ENCODE measurements at regions not wholly inside any gene's neighbourhood (a gene's known extent, or its start where the extent isn't known, plus 50 kb on each side); places are given as distances from the start of the nearest gene placed in this dataset.

- H3K36me3 ChIP-seq (ENCODE audit: control insufficient read depth in 2 of 2, insufficient read depth in 1 of 2, low read length in 2 of 2): no peaks in the 10 kb centered on the region
- POLR2A ChIA-PET: no interaction called here
- H3K9me3 ChIP-seq (ENCODE audit: control insufficient read depth, insufficient read depth, low read depth, low read length): no peaks in the 10 kb centered on the region
- CTCF ChIA-PET: no interaction called here
- no peak overlapping the region for H3K27ac ChIP-seq (ENCODE audit: extremely low read depth, low read depth, low read length)
- TF ChIP-seq HOXD13 (CRISPR knock-in tag; IDR thresholded peaks at IDR 0.05; ENCODE audit: borderline replicate concordance) (no peak), ZNF24 (tag by site-specific recombination; IDR thresholded peaks at IDR 0.05) (no peak), ZNF837 (tag by site-specific recombination; IDR thresholded peaks at IDR 0.05) (no peak), ZNF623 (tag by site-specific recombination; IDR thresholded peaks at IDR 0.05) (no peak), KLF9 (tag by site-specific recombination; IDR thresholded peaks at IDR 0.05; ENCODE audit: low read depth) (no peak), ZNF221 (tag by site-specific recombination; IDR thresholded peaks at IDR 0.05; ENCODE audit: borderline replicate concordance) (no peak), ZNF366 (tag by site-specific recombination; conservative IDR thresholded peaks at IDR 0.05) (no peak), ZNF624 (tag by site-specific recombination; IDR thresholded peaks at IDR 0.05) (no peak), GFI1B (tag by site-specific recombination; IDR thresholded peaks at IDR 0.05) (no peak), ZNF112 (tag by site-specific recombination; IDR thresholded peaks at IDR 0.05) (no peak), ATF2 (tag by site-specific recombination; IDR thresholded peaks at IDR 0.05; ENCODE audit: low read depth) (no peak), ZNF544 (tag by site-specific recombination; IDR thresholded peaks at IDR 0.05) (no peak), MZF1 (tag by site-specific recombination; IDR thresholded peaks at IDR 0.05; ENCODE audit: borderline replicate concordance) (no peak)
- TF ChIP-seq, protein P1, sequence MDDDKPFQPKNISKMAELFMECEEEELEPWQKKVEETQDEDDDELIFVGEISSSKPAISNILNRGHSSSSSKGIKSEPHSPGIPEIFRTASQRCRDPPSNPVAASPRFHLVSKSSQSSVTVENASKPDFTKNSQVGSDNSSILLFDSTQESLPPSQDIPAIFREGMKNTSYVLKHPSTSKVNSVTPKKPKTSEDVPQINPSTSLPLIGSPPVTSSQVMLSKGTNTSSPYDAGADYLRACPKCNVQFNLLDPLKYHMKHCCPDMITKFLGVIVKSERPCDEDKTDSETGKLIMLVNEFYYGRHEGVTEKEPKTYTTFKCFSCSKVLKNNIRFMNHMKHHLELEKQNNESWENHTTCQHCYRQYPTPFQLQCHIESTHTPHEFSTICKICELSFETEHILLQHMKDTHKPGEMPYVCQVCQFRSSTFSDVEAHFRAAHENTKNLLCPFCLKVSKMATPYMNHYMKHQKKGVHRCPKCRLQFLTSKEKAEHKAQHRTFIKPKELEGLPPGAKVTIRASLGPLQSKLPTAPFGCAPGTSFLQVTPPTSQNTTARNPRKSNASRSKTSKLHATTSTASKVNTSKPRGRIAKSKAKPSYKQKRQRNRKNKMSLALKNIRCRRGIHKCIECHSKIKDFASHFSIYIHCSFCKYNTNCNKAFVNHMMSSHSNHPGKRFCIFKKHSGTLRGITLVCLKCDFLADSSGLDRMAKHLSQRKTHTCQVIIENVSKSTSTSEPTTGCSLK (tag by site-specific recombination; IDR thresholded peaks at IDR 0.05): no peak
- TF ChIP-seq, protein P2, sequence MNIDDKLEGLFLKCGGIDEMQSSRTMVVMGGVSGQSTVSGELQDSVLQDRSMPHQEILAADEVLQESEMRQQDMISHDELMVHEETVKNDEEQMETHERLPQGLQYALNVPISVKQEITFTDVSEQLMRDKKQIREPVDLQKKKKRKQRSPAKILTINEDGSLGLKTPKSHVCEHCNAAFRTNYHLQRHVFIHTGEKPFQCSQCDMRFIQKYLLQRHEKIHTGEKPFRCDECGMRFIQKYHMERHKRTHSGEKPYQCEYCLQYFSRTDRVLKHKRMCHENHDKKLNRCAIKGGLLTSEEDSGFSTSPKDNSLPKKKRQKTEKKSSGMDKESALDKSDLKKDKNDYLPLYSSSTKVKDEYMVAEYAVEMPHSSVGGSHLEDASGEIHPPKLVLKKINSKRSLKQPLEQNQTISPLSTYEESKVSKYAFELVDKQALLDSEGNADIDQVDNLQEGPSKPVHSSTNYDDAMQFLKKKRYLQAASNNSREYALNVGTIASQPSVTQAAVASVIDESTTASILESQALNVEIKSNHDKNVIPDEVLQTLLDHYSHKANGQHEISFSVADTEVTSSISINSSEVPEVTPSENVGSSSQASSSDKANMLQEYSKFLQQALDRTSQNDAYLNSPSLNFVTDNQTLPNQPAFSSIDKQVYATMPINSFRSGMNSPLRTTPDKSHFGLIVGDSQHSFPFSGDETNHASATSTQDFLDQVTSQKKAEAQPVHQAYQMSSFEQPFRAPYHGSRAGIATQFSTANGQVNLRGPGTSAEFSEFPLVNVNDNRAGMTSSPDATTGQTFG (tag by site-specific recombination; IDR thresholded peaks at IDR 0.05; ENCODE audit: borderline replicate concordance): no peak
- no peaks in the 10 kb centered on the region for H3K4me1 ChIP-seq (ENCODE audit: control insufficient read depth, insufficient read depth, low read length)
- no peak overlapping the region for H3K4me3 ChIP-seq (ENCODE audit: low read depth, low read length)
Observed at GRCh38 chr2:144706647-144707046, 186.7 kb upstream of the ZEB2 start.

DNA sequence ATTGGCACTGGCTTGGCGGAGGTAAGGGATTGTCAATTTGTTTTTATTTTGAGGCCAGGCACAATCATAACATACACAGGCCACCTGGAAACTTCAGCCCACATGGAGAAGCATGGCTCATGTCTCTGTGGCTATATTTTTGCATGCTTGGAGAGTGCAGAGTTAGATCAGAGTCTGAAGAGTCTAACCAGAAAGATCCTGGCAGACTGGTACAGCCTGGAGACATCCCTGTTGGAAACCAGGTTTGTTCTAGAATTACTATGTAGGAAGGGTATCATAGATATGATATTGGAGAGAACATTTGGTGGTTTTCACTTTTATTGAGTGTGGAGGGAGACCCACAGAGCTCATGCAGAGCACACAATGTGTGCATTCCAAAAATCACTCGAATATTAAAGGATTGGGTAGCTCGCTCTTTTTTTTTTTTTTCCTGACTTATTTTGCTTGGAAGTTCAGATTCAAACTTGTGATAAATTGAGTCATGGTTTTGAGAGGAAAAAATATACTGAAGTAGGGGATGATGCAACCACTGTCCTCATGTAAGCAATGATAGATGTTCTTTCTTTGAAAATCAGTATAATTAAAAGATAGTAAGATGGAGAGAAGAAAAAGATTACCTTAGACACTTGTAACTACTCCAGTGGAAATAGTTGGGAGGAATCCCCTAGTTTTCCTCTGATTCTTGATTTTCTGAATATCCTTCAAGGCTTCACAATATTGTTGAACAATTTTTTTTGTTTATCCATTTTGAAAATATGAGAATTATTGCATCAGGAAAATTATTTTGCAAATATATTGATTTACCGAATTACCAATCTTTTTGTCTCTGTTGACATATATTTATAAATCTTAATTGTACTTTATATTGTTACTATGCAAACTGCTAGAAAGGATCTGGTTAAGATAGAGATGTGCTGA lies 185.7 kb upstream of the ZEB2 start:
- ChIA-PET POLR2A (interaction anchor here (0.6 kb wide), 1 partner anchor 116 kb away, joined by 4 read pairs; no protein-coding TSS in a partner anchor), CTCF (no interaction called here)
- no peak overlapping the region for H3K27ac ChIP-seq (ENCODE audit: extremely low read depth, low read depth, low read length)
- no peaks in the 10 kb centered on the region for H3K9me3 ChIP-seq (ENCODE audit: control insufficient read depth, insufficient read depth, low read depth, low read length)
- no peaks in the 10 kb centered on the region for H3K36me3 ChIP-seq (ENCODE audit: control insufficient read depth in 2 of 2, insufficient read depth in 1 of 2, low read length in 2 of 2)
- TF ChIP-seq GLI2 (tag by site-specific recombination; IDR thresholded peaks at IDR 0.05; ENCODE audit: borderline replicate concordance, low read depth): no peak
- H3K4me1 ChIP-seq (ENCODE audit: control insufficient read depth, insufficient read depth, low read length): no peaks in the 10 kb centered on the region
- H3K4me3 ChIP-seq (ENCODE audit: low read depth, low read length): no peak overlapping the region

Measured in HEK293 (cell line).